ENCODE measurements at regions not wholly inside any gene's neighbourhood (a gene's known extent, or its start where the extent isn't known, plus 50 kb on each side); places are given as distances from the start of the nearest gene placed in this dataset.
"Not testable (repeated sequence)": the region's sequence is repeated elsewhere in the genome, so short reads cannot be mapped to it uniquely, and the experiment has no call there.

GRCh38 chr9:105121861-105122430 is 122.5 kb upstream of the SLC44A1 start:
- Histone ChIP-seq H3K9me3 (no peaks in the 10 kb centered on the region), H3K4me3 (no peak overlapping the region), H3K4me1 (no peaks in the 10 kb centered on the region), H3K36me3 (replicated peaks in 1 of 2; ENCODE audit: insufficient read depth in 1 of 2, low read depth in 2 of 2) (no peaks in the 10 kb centered on the region), H3K27ac (no peak overlapping the region), H3K27me3 (no peaks in the 10 kb centered on the region)
- TF ChIP-seq POLR2A (IDR thresholded peaks at IDR 0.05) = no peak
- TF ChIP-seq CTCF (IDR thresholded peaks at IDR 0.05) = no peak
- 67 to 72% methylated on average over 3 of the region's 3 CpGs for WGBS, 2 donors
- DNase-seq (no peak), ATAC-seq (no peak)
- intact Hi-C loops (cut with DNase I) = no loop called here

GRCh38 chr9:105124598-105124997 is 119.9 kb upstream of the SLC44A1 start:
- H3K4me3 ChIP-seq; H3K27ac ChIP-seq; H3K27me3 ChIP-seq; DNase-seq; H3K4me1 ChIP-seq; H3K9me3 ChIP-seq; intact Hi-C loops (cut with DNase I); ATAC-seq; H3K36me3 ChIP-seq (replicated peaks in 1 of 2; ENCODE audit: insufficient read depth in 1 of 2, low read depth in 2 of 2): not testable (repeated sequence)
- 89 to 96% methylated on average over 5 of the region's 5 CpGs for WGBS, 2 donors

GRCh38 chr9:105126226-105126625 is 118.2 kb upstream of the SLC44A1 start:
- intact Hi-C loops (cut with DNase I) = no loop called here
- H3K4me1 ChIP-seq = no peaks in the 10 kb centered on the region
- H3K27me3 ChIP-seq = no peaks in the 10 kb centered on the region
- H3K4me3 ChIP-seq = no peak overlapping the region
- H3K27ac ChIP-seq = no peak overlapping the region
- WGBS, 2 donors = 79 to 86% methylated on average over 1 of the region's 1 CpG
- H3K36me3 ChIP-seq (replicated peaks in 1 of 2; ENCODE audit: insufficient read depth in 1 of 2, low read depth in 2 of 2) = no peaks in the 10 kb centered on the region
- DNase-seq (no peak), ATAC-seq (no peak)
- no peaks in the 10 kb centered on the region for H3K9me3 ChIP-seq
- TF ChIP-seq POLR2A (IDR thresholded peaks at IDR 0.05) (no peak), CTCF (IDR thresholded peaks at IDR 0.05) (no peak)

- TF ChIP-seq POLR2A (IDR thresholded peaks at IDR 0.05) (no peak), CTCF (IDR thresholded peaks at IDR 0.05) (no peak)
- DNase-seq = no peak
- no peaks in the 10 kb centered on the region for H3K4me1 ChIP-seq
- intact Hi-C loops (cut with DNase I) = no loop called here
- no peak for ATAC-seq
- H3K27me3 ChIP-seq = no peaks in the 10 kb centered on the region
- no peaks in the 10 kb centered on the region for H3K9me3 ChIP-seq
- no peaks in the 10 kb centered on the region for H3K36me3 ChIP-seq (replicated peaks in 1 of 2; ENCODE audit: insufficient read depth in 1 of 2, low read depth in 2 of 2)
- H3K27ac ChIP-seq = no peak overlapping the region
- no peak overlapping the region for H3K4me3 ChIP-seq
- 59 to 72% methylated on average over 3 of the region's 3 CpGs for WGBS, 2 donors
Measured at GRCh38 chr9:105127863-105128220, 116.6 kb upstream of the SLC44A1 start.

- Histone ChIP-seq H3K9me3 (no peaks in the 10 kb centered on the region), H3K36me3 (replicated peaks in 1 of 2; ENCODE audit: insufficient read depth in 1 of 2, low read depth in 2 of 2) (no peaks in the 10 kb centered on the region), H3K4me1 (no peaks in the 10 kb centered on the region), H3K4me3 (no peak overlapping the region), H3K27me3 (no peaks in the 10 kb centered on the region), H3K27ac (no peak overlapping the region)
- 87 to 93% methylated on average over 5 of the region's 5 CpGs for WGBS, 2 donors
- intact Hi-C loops (cut with DNase I) = no loop called here
- TF ChIP-seq CTCF (IDR thresholded peaks at IDR 0.05) (no peak), POLR2A (IDR thresholded peaks at IDR 0.05) (no peak)
- no peak for ATAC-seq
- no peak for DNase-seq
Measured at GRCh38 chr9:105128908-105129600, 115.4 kb upstream of the SLC44A1 start.

Data from body of pancreas (tissue), 4 donors.